HG03066 (cell line): ENCODE measurements at regions not wholly inside any gene's neighbourhood (a gene's known extent, or its start where the extent isn't known, plus 50 kb on each side); places are given as distances from the start of the nearest gene placed in this dataset.
"Not testable (repeated sequence)": the region's sequence is repeated elsewhere in the genome, so short reads cannot be mapped to it uniquely, and the experiment has no call there.

Experiments
- ATAC-seq: cut with Tn5 transposase; IDR thresholded peaks from one replicate; pipeline ENCODE4 v1.9.1; 2021; ENCODE audit warnings: low read depth; ENCODE audit not compliant: unreplicated experiment

- not testable (repeated sequence) for ATAC-seq
Measured at GRCh38 chr3:3347056-3347455, 167.6 kb upstream of the CRBN start.

GRCh38 chr3:3346556-3346955 lies 167.1 kb upstream of the CRBN start:
- no peak for ATAC-seq

GRCh38 chr3:3342141-3342540 lies 162.7 kb upstream of the CRBN start:
- no peak for ATAC-seq

- no peak for ATAC-seq
Measured at GRCh38 chr3:3340965-3341895, 161.7 kb upstream of the CRBN start.

- no peak for ATAC-seq
Measured at GRCh38 chr3:3340526-3340925, 161.0 kb upstream of the CRBN start.

GRCh38 chr3:3335903-3336302 lies 156.4 kb upstream of the CRBN start:
- no peak for ATAC-seq

- no peak for ATAC-seq
Measured at GRCh38 chr3:3334491-3334890, 155.0 kb upstream of the CRBN start.

GRCh38 chr3:3333571-3333970 lies 154.1 kb upstream of the CRBN start:
- no peak for ATAC-seq

GRCh38 chr3:3316521-3316920 lies 137.0 kb upstream of the CRBN start:
- no peak for ATAC-seq

GRCh38 chr3:3315846-3316245 lies 136.4 kb upstream of the CRBN start:
- ATAC-seq, result no peak

- no peak for ATAC-seq
Measured at GRCh38 chr3:3309887-3310286, 130.4 kb upstream of the CRBN start.

- no peak for ATAC-seq
Measured at GRCh38 chr3:3308809-3309208, 129.3 kb upstream of the CRBN start.

- no peak for ATAC-seq
Measured at GRCh38 chr3:3307491-3307890, 128.0 kb upstream of the CRBN start.

- no peak for ATAC-seq
Measured at GRCh38 chr3:3305841-3306240, 126.3 kb upstream of the CRBN start.

GRCh38 chr3:3305084-3305483 lies 125.6 kb upstream of the CRBN start:
- ATAC-seq, result no peak

- no peak for ATAC-seq
Measured at GRCh38 chr3:3303636-3304035, 124.1 kb upstream of the CRBN start.

GRCh38 chr3:3302964-3303363 lies 123.5 kb upstream of the CRBN start:
- no peak for ATAC-seq

- no peak for ATAC-seq
Measured at GRCh38 chr3:3301476-3301875, 122.0 kb upstream of the CRBN start.

- ATAC-seq, result no peak
Measured at GRCh38 chr3:3296979-3297381, 117.5 kb upstream of the CRBN start.

- no peak for ATAC-seq
Measured at GRCh38 chr3:3295586-3295985, 116.1 kb upstream of the CRBN start.

GRCh38 chr3:3291756-3292283 lies 112.3 kb upstream of the CRBN start:
- not testable (repeated sequence) for ATAC-seq

- ATAC-seq, result no peak
Measured at GRCh38 chr3:3288255-3288654, 108.8 kb upstream of the CRBN start.
